Upper lobe of right lung (tissue), 1 donor: ENCODE measurements at regions not wholly inside any gene's neighbourhood (a gene's known extent, or its start where the extent isn't known, plus 50 kb on each side); places are given as distances from the start of the nearest gene placed in this dataset.

Source experiments
- ATAC-seq: fragments of 200-7000 bp; cut with Tn5 transposase; one replicate; pipeline ENCODE4 v1.9.1; 2020; ENCODE audit warnings: mild to moderate bottlenecking, moderate library complexity
- DNase-seq: peaks from one replicate; pipeline ENCODE4 v3.0.0-alpha.2; 2020
- H3K27ac ChIP-seq: fragments of 200-600 bp; one replicate; pipeline ENCODE4 v1.8.0; 2022
- H3K27me3 ChIP-seq: fragments of 200-600 bp; one replicate; pipeline ENCODE4 v1.8.0; 2022; ENCODE audit warnings: mild to moderate bottlenecking
- H3K36me3 ChIP-seq: fragments of 200-600 bp; one replicate; pipeline ENCODE4 v1.8.0; 2022
- H3K4me1 ChIP-seq: fragments of 200-600 bp; one replicate; pipeline ENCODE4 v1.8.0; 2022
- H3K4me3 ChIP-seq: fragments of 200-600 bp; one replicate; pipeline ENCODE4 v1.8.0; 2022; ENCODE audit warnings: mild to moderate bottlenecking
- H3K9me3 ChIP-seq: fragments of 200-600 bp; one replicate; pipeline ENCODE4 v1.8.0; 2022
- intact Hi-C: fragments of 100-400 bp; cut with DNase I; formaldehyde crosslinking; loops from one replicate; pipeline ENCODE4 v1.11.0; 2022
- TF ChIP-seq, protein P1 (sequence below): fragments of 200-600 bp; IDR thresholded peaks from one replicate; pipeline ENCODE4 v1.8.0; 2022; ENCODE audit warnings: antibody characterized with exemption
- donor health status: DM: no; HTN: yes; CAD: no; lungs with severe emphysema.

DNA sequence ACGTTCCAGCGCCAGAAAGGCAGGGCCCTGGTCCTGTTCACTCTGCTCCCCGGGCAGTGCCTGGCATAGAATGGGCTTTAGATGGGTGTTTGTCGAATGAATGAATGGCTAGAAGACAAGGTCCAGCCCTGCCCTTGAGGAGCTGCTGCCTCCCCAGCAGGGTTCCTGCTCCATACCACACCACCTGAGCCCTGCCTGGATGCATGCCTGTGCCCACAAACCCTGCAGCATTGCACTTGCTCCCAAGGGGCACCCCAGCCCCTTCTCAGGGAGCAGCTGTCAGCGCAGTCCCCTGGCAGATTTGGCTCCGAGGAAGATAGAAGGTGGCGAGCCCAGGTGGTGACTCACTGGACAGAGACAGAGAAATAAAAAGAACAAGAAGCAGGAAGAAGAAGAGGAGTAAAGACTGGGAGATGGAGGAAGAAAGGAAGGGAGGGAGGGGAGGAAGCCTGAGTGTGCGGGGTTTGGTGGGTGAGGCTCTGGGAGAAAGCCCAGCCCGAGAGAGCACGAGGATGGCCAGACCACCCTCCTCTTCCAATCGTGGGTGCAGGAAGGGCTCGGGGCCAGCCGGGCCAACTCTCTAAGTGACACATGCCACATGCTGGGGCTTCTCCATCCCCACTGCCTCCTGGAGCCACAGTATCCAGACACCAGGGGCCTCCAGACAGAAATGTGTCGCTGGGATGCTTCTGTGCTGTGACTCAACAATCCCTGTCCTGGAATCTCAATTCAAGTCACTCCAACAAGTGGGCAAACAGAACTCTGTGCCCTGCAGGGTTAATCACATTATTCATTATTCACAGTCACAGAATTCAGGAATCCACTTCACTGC, 1474.3 kb downstream of the BRD1 start:
- TF ChIP-seq, protein P1, sequence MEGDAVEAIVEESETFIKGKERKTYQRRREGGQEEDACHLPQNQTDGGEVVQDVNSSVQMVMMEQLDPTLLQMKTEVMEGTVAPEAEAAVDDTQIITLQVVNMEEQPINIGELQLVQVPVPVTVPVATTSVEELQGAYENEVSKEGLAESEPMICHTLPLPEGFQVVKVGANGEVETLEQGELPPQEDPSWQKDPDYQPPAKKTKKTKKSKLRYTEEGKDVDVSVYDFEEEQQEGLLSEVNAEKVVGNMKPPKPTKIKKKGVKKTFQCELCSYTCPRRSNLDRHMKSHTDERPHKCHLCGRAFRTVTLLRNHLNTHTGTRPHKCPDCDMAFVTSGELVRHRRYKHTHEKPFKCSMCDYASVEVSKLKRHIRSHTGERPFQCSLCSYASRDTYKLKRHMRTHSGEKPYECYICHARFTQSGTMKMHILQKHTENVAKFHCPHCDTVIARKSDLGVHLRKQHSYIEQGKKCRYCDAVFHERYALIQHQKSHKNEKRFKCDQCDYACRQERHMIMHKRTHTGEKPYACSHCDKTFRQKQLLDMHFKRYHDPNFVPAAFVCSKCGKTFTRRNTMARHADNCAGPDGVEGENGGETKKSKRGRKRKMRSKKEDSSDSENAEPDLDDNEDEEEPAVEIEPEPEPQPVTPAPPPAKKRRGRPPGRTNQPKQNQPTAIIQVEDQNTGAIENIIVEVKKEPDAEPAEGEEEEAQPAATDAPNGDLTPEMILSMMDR, result no peak
- Histone ChIP-seq H3K9me3 (no peaks in the 10 kb centered on the region), H3K27me3 (peaks cover 13% of the 10 kb centered on the region), H3K27ac (no peak overlapping the region), H3K4me1 (no peaks in the 10 kb centered on the region), H3K4me3 (no peak overlapping the region), H3K36me3 (no peaks in the 10 kb centered on the region)
- intact Hi-C loops, result no loop called here
- no peak for ATAC-seq
- DNase-seq, result peak; percentile 51

DNA sequence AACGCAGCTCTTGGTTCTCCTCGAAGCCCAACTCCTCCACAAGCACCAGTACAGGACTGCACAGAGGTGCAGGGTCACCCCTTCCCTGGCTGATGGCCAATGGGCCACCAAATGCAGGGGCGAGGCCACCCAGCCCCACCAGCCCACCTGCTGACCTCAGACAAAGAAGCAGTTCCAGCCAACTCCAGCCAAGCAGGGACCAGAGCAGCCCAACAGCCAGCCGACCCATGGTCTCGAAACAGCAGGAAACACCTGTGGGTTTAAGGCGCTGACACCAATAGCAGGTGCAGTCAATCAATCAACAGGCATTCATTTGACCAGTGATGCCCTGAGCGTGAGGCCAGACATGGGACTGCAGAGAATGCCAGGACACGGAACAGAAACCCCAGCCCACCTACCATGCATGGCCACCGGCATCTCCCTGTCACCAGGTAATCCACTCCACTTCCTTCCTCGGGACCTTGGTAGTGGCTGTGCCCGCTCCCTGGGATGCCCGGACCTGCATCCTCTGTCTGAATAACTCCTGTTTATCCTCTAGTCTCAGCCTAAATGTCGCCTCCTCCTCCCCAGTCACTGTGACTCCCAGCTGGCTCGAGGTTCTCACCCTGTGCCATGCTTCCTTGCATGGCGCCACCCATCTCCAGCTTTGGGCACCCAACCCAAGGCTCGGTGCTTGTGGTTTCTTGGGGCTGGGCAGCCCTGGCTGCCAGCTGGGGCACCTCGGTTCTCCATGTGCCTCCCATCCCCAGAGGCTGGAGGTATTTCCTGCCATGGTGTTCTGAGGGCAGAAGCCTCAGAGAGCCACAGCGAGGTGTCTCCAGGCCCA, 1475.4 kb downstream of the BRD1 start:
- Histone ChIP-seq H3K27me3 (peaks cover 5% of the 10 kb centered on the region), H3K9me3 (no peaks in the 10 kb centered on the region), H3K27ac (no peak overlapping the region), H3K4me3 (no peak overlapping the region), H3K36me3 (no peaks in the 10 kb centered on the region), H3K4me1 (no peaks in the 10 kb centered on the region)
- intact Hi-C loops, result no loop called here
- DNase-seq (peak; percentile 52), ATAC-seq (no peak)
- TF ChIP-seq, protein P1, result no peak

DNA sequence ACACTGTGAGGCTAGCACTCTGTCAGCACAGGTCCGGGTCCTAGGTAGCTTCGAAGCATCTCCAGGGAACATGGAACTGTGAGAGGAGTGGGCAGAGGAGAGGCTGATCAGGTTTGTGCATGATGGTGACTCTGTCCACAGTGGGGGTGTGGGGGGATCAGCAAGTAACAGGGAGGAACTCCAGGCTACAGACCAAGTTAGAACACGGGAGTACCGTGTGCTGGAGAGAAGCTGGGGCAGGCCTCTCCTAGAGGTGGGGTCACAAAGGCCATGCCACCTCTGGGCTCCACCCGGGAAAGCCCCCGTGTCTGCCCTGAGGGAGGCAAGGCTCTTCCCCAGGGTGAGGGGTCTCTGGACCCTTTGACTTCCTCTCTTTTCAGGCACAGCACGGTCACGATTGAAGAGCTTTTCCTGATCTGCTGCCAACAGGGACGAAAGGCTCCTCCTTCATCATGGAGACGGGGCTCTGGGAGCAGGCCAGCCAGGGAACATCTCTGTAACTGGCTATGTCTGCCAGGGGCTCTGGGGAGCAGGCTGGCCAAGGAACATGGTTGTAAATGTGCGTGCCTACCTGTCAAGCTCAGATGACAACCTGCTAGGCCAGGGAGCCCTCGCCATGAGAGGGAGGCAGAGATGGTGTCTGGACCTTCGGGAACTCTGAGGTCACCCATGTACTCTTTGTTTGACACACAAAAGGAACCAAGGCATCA, 1476.1 kb downstream of the BRD1 start:
- intact Hi-C loops, result no loop called here
- DNase-seq, result peak; percentile 36
- peaks cover 5% of the 10 kb centered on the region for H3K27me3 ChIP-seq

DNA sequence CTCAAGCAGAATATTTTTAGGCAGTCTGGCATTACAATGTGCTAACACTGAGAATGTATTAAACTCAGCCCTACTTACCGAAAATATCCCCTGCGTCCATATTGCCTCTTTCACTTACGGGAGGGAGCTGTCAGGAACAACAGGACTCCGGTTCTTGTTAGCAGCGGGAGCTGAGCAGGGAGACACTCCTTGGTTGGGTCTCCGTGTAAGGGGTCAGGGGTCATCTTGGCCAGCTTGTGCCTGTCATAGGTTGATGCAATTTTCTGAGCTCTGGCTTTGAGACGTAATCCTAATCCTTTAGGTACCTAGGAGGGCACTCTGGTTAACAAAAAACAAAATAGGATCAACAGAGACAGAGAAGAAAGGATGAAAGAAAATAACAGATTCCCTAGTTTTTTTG, 1477.2 kb downstream of the BRD1 start:
- TF ChIP-seq, protein P1, result no peak
- Histone ChIP-seq H3K36me3 (no peaks in the 10 kb centered on the region), H3K27ac (no peak overlapping the region), H3K27me3 (peaks cover 5% of the 10 kb centered on the region), H3K9me3 (no peaks in the 10 kb centered on the region), H3K4me1 (no peaks in the 10 kb centered on the region), H3K4me3 (no peak overlapping the region)
- DNase-seq, result no peak
- no peak for ATAC-seq
- intact Hi-C loops, result no loop called here

More for the DNA sequence above, 1476.1 kb downstream of the BRD1 start:
- Histone ChIP-seq H3K4me1 (no peaks in the 10 kb centered on the region), H3K4me3 (no peak overlapping the region), H3K27ac (no peak overlapping the region), H3K36me3 (no peaks in the 10 kb centered on the region), H3K9me3 (no peaks in the 10 kb centered on the region)
- TF ChIP-seq, protein P1, result no peak
- no peak for ATAC-seq

DNA sequence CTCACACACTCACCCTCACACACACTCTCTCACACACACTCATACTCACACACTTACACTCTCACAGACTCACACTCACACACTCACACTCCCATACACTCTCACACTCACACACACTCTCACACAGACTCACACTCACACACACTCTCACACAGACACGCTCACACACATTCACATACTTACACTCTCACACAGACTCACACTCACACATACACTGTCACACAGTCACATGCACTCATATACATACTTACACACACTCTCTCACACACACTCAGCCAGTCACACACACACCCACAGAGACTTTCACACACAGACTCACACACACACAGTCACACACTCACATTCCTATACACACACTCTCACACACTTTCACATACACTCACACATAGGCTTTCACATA, 1478.8 kb downstream of the BRD1 start:
- no peak for ATAC-seq
- Histone ChIP-seq H3K36me3 (no peaks in the 10 kb centered on the region), H3K4me3 (no peak overlapping the region), H3K4me1 (no peaks in the 10 kb centered on the region), H3K27ac (no peak overlapping the region), H3K27me3 (peaks cover 5% of the 10 kb centered on the region), H3K9me3 (no peaks in the 10 kb centered on the region)
- intact Hi-C loops, result no loop called here
- TF ChIP-seq, protein P1, result no peak
- no peak for DNase-seq
